Skeletal muscle cell (primary cell): ENCODE measurements at regions not wholly inside any gene's neighbourhood (a gene's known extent, or its start where the extent isn't known, plus 50 kb on each side); places are given as distances from the start of the nearest gene placed in this dataset.

Experiments used
- DNase-seq: peaks from one replicate; pipeline ENCODE4 v3.0.0-alpha.2; 2010; ENCODE audit warnings: low read depth
- H3K4me3 ChIP-seq: 2 replicates; pipeline ENCODE4 v1.5.1; 2011; ENCODE audit warnings: low read depth, mild to moderate bottlenecking, control low read depth, low read length, moderate library complexity

GRCh38 chr7:46680147-46680546, 759.1 kb upstream of the IGFBP3 start:
- H3K4me3 ChIP-seq = no peak overlapping the region
- DNase-seq = no peak

- DNase-seq = no peak
Measured at GRCh38 chr7:46679671-46680070, 758.6 kb upstream of the IGFBP3 start.

DNA sequence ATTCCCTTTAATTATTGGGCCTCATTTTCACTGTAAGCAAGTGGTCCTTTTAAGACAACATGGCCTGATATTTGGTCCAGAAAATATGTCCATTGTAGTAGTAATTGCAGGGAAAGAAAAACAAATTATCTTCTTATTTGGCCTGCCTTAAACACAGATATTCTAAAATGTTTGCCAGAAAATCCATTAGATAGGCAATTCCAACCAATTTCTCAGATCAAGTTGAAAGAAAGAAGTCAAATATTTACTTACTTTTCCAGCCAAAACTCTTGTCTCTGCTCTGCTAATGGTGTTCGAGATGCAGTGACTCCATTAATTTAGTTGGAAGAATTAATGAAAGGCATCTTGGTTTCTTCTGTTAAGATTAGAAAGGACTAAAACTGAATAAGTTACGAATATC, 757.3 kb upstream of the IGFBP3 start:
- no peak overlapping the region for H3K4me3 ChIP-seq
- no peak for DNase-seq

More at GRCh38 chr7:46679671-46680070, 758.6 kb upstream of the IGFBP3 start:
- H3K4me3 ChIP-seq = no peak overlapping the region

GRCh38 chr7:46675456-46675855, 754.4 kb upstream of the IGFBP3 start:
- no peak for DNase-seq

DNA sequence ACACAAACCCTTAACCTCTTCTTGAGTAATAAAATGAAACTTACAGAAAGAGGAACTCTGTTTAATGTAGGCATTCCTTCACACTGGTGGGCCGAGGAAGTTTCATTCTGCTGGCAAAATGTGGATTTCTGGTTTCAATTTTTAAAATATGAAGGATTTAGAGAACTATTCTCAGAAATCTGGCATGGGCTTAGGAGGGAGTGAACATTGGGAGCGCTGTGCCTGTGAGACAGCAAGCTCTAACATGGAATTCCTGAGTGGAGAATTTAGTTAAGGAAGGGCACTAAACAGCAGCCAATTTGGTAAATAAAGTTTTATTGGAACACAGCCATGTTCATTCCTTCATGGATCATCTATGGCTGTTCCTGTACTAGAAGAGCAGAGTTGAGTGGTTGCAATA, 751.8 kb upstream of the IGFBP3 start:
- DNase-seq = no peak
- H3K4me3 ChIP-seq = no peak overlapping the region

More at GRCh38 chr7:46675456-46675855, 754.4 kb upstream of the IGFBP3 start:
- no peak overlapping the region for H3K4me3 ChIP-seq

DNA sequence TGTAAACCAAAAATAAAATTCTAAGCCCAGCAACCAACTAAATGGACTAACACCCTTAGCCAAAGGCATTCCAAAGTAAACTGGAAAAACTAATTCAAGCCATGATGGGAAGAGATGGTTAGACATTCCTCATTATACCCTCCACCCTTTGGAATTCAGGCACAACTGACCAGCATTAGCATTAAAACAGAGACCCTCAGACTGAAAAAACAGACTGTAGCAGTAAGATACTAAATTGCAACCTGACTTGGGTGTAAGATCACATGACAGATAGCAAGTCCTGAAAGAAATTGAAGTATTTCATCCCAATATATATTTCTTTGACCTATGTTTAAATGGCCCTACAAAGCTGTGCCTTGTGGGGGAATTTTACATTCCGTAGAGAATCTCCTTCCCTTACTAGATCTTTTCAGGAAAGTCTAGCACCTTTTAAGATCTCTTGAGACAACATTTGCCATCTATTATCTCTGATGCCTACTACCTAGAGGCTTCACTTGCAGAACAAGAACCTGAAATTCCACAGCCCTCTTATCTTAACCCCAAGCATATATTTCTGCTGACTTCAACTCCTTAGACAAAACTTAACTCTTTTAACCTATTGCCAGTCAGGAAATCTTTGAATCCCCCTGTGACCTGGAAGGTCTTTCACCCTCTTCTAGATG, 750.2 kb upstream of the IGFBP3 start:
- H3K4me3 ChIP-seq = no peak overlapping the region
- DNase-seq = no peak

GRCh38 chr7:46669028-46669427, 748.0 kb upstream of the IGFBP3 start:
- no peak overlapping the region for H3K4me3 ChIP-seq
- DNase-seq = no peak

GRCh38 chr7:46664453-46664852, 743.4 kb upstream of the IGFBP3 start:
- DNase-seq = no peak
- H3K4me3 ChIP-seq = no peak overlapping the region

DNA sequence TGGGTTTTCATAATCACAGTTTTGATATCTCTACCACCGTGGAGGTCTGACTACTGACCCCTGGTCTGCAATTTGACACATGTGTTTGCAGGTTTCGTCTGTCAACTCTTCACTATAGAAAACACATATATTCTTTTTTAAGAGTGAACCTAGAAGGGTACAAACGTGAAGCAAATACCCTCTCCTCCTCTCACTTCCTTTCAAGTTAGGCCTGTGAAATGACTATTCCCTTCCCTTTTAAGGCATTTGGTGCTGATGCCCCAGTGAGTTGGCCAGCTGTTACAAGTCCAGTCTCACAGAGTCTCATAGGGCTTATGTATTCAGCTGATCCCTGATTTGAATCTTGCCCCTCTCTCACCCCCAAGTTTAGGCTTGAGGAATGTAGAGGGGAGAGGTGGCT, 742.0 kb upstream of the IGFBP3 start:
- H3K4me3 ChIP-seq = no peak overlapping the region
- no peak for DNase-seq

DNA sequence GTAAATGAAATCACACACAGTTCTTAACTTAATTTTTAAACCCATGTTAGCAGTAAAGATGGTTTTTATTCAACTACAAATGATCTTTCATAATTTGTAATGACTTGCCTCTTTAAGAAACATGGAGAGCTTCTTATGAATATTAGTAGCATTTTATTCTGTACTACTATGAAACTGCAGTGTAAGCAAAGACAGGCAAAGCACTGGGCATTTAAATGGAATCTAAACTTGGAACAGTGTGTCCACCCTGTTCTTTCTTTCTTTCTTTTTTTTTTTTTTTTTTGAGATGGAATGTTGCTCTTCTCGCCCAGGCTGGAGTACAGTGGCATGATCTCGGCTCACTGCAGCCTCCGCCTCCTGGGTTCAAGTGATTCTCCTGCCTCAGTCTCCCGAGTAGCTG, 740.4 kb upstream of the IGFBP3 start:
- no peak for DNase-seq

GRCh38 chr7:46660402-46660980, 739.4 kb upstream of the IGFBP3 start:
- DNase-seq = no peak
- H3K4me3 ChIP-seq = no peak overlapping the region

More for the DNA sequence above, 740.4 kb upstream of the IGFBP3 start:
- H3K4me3 ChIP-seq = no peak overlapping the region

- DNase-seq = no peak
- H3K4me3 ChIP-seq = no peak overlapping the region
Measured at GRCh38 chr7:46658281-46658680, 737.2 kb upstream of the IGFBP3 start.

DNA sequence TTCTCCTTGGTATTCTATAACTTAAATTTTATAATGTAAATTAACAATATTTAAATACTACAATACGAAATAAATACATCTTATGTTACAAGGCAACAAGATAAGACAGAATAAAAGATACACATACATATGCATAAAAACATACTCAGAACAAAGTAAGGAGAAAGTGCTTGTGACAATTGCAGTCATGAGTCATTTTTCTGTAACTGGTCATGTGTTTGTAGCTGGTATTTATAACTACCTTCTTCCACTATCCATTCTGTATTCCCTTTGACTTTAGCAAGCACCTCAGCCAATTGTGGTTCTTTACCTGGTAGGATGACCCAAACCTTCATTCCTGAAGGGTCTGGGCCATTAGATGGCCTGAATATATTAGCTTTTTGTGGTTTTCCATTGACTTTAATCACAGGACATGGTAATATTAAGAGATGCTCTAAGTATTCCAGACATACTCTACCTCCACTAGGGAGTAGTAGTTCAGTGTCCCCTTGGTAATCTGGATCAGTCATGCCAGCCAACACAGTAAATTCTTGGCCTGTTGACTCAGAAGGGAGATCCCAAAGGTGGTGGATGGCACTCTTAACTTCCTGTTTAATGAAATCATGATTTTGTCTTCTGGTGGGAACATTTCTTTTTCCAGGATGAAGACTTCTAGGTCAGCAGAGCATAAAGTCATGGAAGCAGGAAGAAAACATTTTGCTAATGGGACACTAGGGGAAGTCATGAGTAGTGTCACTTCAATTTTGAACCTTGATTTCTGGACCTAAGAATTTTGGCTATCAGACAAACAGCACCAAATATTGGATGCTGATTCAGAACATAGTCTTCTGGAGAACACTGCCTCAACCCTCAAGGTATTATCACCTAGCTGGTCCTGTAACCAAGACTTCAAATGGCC, 733.7 kb upstream of the IGFBP3 start:
- H3K4me3 ChIP-seq = no peak overlapping the region
- DNase-seq = no peak

GRCh38 chr7:46653848-46654247, 732.8 kb upstream of the IGFBP3 start:
- no peak overlapping the region for H3K4me3 ChIP-seq
- no peak for DNase-seq

GRCh38 chr7:46652317-46652716, 731.2 kb upstream of the IGFBP3 start:
- H3K4me3 ChIP-seq = no peak overlapping the region
- DNase-seq = no peak

GRCh38 chr7:46651561-46652088, 730.6 kb upstream of the IGFBP3 start:
- no peak for DNase-seq
- H3K4me3 ChIP-seq = no peak overlapping the region

DNA sequence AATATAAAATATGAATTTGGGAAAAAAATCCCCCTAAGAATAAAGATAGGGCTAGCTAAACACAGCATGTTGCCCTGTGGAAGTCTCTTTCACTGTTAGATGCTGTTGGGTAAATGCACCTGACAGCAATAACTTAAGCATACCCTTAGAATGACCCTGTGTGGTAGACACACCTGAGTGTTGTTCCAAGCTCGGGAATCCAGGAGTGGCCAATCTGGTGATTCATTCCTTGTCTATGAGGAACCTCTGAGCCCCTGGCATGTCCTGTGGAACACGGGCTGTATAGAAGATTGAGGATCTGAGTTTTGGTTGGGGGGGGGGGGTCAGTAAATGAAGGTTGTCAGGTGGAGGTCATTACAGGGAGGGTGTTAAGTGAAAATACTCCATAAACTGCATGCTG, 730.0 kb upstream of the IGFBP3 start:
- no peak overlapping the region for H3K4me3 ChIP-seq
- no peak for DNase-seq

DNA sequence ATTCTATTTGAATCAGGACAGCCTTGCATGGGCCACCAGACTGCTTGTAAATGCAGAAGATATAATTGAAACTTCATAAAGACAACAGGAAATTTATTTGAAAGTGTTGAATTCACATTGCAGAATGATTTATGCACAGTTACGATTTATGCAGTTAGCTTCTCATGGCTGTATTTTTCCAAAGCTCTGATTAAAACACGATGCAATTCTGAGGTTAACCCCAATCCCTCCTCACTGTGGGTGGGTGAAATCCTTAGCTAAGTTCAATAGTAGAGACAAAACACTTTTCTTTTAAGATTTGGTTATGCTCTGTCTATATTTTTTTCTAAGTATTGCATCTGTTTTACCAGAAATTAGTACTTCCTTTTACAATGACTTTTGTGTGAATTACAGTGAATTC, 728.8 kb upstream of the IGFBP3 start:
- no peak for DNase-seq
- no peak overlapping the region for H3K4me3 ChIP-seq

DNA sequence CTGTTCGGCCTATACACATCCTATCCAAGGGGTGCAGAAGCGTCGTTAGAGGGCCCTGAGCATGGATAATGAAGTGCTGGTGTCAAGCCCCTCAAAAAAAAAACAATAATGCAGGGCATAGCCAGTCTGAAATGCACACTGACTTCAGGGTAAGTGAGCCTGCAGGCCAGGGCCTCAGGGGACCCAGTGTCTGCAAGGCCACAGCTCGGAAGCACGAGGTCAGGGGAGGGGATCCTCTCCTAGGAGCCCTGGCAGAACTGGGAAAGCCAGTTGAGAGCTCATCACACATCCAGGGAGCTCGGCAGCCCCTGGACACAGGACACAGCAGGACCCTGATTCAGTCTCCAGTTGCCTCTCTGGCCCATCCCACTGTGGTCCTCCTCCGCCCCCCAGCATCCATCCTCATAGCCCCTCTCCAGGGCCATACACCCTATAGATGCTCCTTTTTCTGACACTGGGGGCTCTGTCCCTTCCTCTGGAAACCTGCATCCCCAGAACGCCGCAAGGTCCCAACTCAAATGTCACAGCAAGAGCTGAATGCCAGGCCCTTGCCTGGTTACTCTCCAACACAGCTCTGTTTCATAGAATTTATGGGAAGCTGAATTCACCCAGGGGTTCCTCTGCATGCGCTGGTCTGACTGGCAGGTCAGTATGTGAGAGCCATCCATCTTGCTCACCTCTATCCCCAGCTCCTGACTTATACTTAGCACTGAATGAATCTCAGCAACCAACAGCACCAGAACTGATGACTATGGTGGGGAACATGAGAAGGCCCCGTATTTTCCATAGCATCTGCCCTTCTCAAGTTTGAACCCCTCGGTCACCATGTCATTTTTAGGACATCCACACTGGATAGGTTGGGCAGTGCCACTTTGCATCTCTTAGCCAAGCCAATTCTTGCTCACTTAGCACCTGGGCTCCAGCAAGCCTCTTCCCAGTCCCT, 717.0 kb upstream of the IGFBP3 start:
- DNase-seq = no peak
- H3K4me3 ChIP-seq = no peak overlapping the region
